ENCODE measurements at regions not wholly inside any gene's neighbourhood (a gene's known extent, or its start where the extent isn't known, plus 50 kb on each side); places are given as distances from the start of the nearest gene placed in this dataset.
"Not testable (repeated sequence)": the region's sequence is repeated elsewhere in the genome, so short reads cannot be mapped to it uniquely, and the experiment has no call there.

DNA sequence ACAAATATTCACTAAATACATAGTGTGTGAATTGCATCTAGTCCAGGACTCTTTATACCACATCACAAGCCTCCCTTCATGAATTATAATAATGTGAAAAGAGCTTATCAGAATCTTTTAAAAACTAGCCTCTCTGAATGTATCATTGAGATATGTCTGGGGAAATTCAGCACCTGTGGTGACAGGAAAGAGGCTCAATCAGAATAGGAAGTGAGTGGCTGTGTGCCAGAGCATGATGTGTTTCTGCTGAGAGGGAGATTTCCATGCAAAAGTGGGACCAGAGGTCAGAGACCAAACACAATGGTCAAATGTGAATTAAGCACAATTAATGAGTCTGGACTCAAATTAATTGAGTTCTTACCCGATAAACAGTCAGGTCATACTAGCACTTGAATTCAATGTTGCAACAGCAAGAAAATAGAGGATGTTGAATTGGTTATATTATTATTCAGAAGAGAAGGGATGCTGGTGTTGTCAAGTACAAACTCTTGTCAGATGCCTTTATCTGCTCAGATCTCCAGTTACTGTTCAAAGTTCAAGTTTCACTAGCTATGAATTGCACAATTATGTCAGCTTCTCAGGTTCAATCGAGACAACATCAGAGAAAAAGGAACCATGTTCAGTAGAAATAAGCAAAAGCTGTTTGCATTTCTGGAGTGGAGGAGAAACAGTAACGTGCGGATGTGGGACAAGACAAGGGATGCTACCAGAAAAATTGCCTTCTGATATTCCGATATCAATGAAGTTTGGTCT, 226.2 kb downstream of the ZNF326 start:
- TF ChIP-seq, protein P1, sequence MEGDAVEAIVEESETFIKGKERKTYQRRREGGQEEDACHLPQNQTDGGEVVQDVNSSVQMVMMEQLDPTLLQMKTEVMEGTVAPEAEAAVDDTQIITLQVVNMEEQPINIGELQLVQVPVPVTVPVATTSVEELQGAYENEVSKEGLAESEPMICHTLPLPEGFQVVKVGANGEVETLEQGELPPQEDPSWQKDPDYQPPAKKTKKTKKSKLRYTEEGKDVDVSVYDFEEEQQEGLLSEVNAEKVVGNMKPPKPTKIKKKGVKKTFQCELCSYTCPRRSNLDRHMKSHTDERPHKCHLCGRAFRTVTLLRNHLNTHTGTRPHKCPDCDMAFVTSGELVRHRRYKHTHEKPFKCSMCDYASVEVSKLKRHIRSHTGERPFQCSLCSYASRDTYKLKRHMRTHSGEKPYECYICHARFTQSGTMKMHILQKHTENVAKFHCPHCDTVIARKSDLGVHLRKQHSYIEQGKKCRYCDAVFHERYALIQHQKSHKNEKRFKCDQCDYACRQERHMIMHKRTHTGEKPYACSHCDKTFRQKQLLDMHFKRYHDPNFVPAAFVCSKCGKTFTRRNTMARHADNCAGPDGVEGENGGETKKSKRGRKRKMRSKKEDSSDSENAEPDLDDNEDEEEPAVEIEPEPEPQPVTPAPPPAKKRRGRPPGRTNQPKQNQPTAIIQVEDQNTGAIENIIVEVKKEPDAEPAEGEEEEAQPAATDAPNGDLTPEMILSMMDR (IDR thresholded peaks at IDR 0.05; ENCODE audit: extremely low read depth, missing control alignments), result no peak
- DNase-seq (ENCODE audit: low spot score), result no peak

DNA sequence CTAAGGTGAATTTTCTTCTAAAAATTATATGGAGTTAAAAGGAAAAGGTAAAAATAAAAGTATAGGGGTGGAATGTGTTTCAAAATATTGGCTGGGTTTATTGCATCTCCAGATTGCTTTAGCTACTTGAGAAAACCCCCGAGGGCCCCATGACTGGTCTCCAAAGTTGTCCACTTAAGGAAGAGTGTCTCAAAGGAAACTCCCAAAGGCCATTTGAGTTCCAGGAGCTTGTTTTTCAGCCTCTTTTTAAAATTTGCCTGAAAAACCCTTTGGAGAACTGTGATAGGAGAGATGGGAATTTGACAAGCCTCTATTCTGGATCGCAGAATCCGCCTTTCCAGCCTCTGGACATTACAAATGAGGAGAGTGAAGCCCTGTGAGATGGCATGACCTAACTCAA, 225.6 kb downstream of the ZNF326 start:
- TF ChIP-seq, protein P1 (IDR thresholded peaks at IDR 0.05; ENCODE audit: extremely low read depth, missing control alignments), result no peak
- no peak for DNase-seq (ENCODE audit: low spot score)

DNA sequence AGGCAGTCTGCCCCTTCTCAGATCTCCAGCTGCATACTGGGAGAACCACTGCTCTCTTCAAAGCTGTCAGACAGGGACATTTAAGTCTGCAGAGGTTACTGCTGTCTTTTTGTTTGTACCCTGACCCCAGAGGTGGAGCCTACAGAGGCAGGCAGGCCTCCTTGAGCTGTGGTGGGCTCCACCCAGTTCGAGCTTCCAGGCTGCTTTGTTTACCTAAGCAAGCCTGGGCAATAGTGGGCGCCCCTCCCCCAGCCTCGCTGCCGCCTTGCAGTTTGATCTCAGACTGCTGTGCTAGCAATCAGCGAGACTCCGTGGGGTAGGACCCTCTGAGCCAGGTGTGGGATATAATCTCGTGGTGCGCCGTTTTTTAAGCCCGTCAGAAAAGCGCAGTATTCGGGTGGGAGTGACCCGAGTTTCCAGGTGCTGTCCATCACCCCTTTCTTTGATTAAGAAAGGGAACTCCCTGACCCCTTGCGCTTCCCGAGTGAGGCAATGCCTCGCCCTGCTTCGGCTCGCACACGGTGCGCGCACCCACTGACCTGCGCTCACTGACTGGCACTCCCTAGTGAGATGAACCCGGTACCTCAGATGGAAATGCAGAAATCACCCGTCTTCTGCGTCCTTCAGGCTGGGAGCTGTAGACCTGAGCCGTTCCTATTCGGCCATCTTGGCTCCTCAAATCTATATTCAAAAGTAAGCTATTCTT, 224.4 kb downstream of the ZNF326 start:
- not testable (repeated sequence) for DNase-seq (ENCODE audit: low spot score)

DNA sequence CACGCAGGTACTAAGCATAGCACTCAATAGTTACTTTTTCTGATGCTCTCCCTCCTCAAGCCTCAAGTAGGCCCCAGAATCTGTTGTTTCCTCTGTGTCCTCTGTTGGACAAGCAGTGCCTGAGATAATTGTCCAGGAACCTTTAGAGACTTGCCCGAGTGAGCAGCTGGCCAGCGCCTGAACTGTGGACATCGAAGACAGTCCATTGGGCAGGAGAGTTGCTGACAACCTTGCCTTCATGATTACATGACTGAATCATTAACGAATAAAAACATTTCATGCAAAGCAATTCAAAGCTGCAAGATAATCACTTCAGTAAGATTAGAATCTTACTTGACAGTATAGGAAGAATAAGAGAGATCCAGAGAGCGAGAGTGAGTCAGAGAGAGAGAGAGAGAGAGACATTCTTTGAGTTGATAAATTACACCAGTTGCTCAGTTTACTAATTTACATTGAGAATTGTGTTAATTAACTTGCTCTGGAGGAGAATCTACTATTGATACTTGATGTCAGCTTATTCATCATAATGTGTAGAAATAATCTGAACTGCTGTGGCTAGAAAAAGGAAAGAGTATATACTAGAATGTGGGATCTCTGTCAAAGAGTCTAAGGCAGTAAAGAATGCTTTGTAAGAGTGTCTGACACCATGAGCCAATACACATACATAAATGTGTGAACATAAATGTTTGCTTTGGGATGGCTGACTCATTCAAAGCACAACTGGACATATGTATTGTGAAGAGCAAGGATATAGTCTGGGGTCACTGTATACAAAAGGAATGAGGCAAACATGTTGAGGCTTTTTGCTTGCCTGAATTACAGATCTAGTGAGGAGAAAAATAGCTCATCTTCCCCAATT, 216.0 kb downstream of the ZNF326 start:
- TF ChIP-seq, protein P1 (IDR thresholded peaks at IDR 0.05; ENCODE audit: extremely low read depth, missing control alignments), result no peak
- DNase-seq (ENCODE audit: low spot score), result no peak

DNA sequence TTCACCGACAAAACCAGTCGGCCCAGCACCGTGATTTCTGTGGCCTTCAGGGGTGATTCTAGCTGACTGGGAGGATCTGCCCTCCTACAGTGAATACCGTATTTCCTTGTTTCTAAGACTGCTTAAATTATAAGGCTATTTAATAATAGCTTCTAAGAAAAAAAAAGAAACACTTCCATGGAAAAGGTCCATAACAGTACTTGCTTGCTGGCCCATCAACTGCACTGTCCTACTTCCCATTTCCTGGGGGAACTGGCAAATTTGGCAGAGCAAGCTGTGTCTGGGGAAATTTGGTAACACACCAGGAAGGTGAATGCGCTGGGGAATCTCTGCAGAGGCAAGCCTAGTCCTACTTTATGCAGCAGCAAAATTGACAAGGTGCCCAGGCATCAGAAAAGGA, 214.0 kb downstream of the ZNF326 start:
- DNase-seq (ENCODE audit: low spot score), result no peak
- TF ChIP-seq, protein P1 (IDR thresholded peaks at IDR 0.05; ENCODE audit: extremely low read depth, missing control alignments), result no peak

DNA sequence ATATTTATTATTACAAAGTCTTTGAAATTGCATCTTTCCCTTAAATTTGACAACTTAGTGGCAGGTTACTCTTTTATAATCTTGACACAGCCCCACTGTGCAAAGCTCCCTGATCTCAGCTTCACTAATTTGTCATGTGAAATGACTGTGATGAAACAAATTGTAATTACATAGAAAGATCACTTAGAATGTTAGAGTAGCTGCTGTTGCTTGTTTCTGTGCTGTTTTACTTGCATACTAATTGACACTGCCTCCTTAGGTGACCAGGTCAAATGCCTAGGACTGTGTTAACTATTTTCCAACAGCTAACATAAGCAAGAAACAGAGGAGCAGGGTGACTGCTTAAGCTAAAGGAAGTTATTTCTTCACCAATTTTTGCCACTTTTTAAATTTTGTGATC, 211.3 kb downstream of the ZNF326 start:
- TF ChIP-seq, protein P1 (IDR thresholded peaks at IDR 0.05; ENCODE audit: extremely low read depth, missing control alignments), result no peak
- DNase-seq (ENCODE audit: low spot score), result no peak

DNA sequence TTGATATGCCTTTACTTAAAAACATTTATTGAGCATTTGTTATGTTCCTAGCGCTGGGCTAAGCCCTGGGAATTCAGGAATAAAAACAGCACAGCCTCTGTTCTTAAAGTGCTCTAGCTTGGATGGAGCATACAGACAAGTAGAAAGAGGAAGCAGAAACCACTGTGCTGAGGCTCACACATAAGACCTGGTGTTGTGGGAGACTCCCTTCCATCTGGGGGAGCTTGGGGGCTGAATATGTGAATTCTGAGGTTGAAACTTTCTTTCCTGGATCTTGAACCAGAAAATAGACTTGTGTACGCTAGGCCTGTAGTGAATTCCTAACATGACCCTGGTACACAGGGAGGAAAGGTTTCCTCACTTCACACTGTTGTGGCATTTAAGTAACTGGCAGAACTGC, 209.9 kb downstream of the ZNF326 start:
- DNase-seq (ENCODE audit: low spot score), result no peak
- TF ChIP-seq, protein P1 (IDR thresholded peaks at IDR 0.05; ENCODE audit: extremely low read depth, missing control alignments), result no peak

Data from GM20000 (cell line).